ENCODE measurements at regions not wholly inside any gene's neighbourhood (a gene's known extent, or its start where the extent isn't known, plus 50 kb on each side); places are given as distances from the start of the nearest gene placed in this dataset.

GRCh38 chr2:53561155-53561554, 206.4 kb upstream of the CHAC2 start:
- peaks cover 2% of the 10 kb centered on the region for H3K9me3 Mint-ChIP-seq
- no peaks in the 10 kb centered on the region for H3K4me1 Mint-ChIP-seq (ENCODE audit: low read depth)
- no peaks in the 10 kb centered on the region for H3K36me3 Mint-ChIP-seq (ENCODE audit: low read depth)
- ChIA-PET CTCF (interaction anchor here (0.9 kb wide), 1 partner anchor 12 kb away, joined by 3 read pairs; no protein-coding TSS in a partner anchor), POLR2A (no interaction called here)
- TF ChIP-seq CTCF (IDR thresholded peaks at IDR 0.05) = no peak
- no peak for DNase-seq
- H3K27me3 Mint-ChIP-seq = peaks cover 1% of the 10 kb centered on the region
- intact Hi-C loops (cut with micrococcal nuclease) = no loop called here
- no peak for ATAC-seq
- no peak overlapping the region for H3K27ac Mint-ChIP-seq
- H3K4me3 Mint-ChIP-seq = no peak overlapping the region

- no peak for ATAC-seq
- CTCF ChIA-PET = no interaction called here
- POLR2A ChIA-PET = no interaction called here
Measured at GRCh38 chr2:53559302-53559966, 208.2 kb upstream of the CHAC2 start.

GRCh38 chr2:53558867-53559266, 208.7 kb upstream of the CHAC2 start:
- Mint-ChIP-seq H3K4me1 (ENCODE audit: low read depth) (no peaks in the 10 kb centered on the region), H3K9me3 (peaks cover 2% of the 10 kb centered on the region)

More at GRCh38 chr2:53559302-53559966, 208.2 kb upstream of the CHAC2 start:
- H3K27ac Mint-ChIP-seq = no peak overlapping the region
- peaks cover 2% of the 10 kb centered on the region for H3K9me3 Mint-ChIP-seq
- H3K27me3 Mint-ChIP-seq = peaks cover 1% of the 10 kb centered on the region
- no peaks in the 10 kb centered on the region for H3K36me3 Mint-ChIP-seq (ENCODE audit: low read depth)
- intact Hi-C loops (cut with micrococcal nuclease) = no loop called here
- TF ChIP-seq CTCF (IDR thresholded peaks at IDR 0.05) = no peak
- H3K4me1 Mint-ChIP-seq (ENCODE audit: low read depth) = no peaks in the 10 kb centered on the region
- no peak overlapping the region for H3K4me3 Mint-ChIP-seq
- DNase-seq = peak; percentile 4

GRCh38 chr2:53549497-53549896, 218.1 kb upstream of the CHAC2 start:
- no peak overlapping the region for H3K27ac Mint-ChIP-seq
- intact Hi-C loops (cut with micrococcal nuclease) = no loop called here
- TF ChIP-seq CTCF (IDR thresholded peaks at IDR 0.05) = no peak
- no peaks in the 10 kb centered on the region for H3K4me1 Mint-ChIP-seq (ENCODE audit: low read depth)
- H3K4me3 Mint-ChIP-seq = no peak overlapping the region
- H3K36me3 Mint-ChIP-seq (ENCODE audit: low read depth) = no peaks in the 10 kb centered on the region
- H3K27me3 Mint-ChIP-seq = no peaks in the 10 kb centered on the region
- DNase-seq (no peak), ATAC-seq (no peak)
- H3K9me3 Mint-ChIP-seq = peaks cover 4% of the 10 kb centered on the region
- POLR2A ChIA-PET = no interaction called here
- CTCF ChIA-PET = no interaction called here

More at GRCh38 chr2:53558867-53559266, 208.7 kb upstream of the CHAC2 start:
- no peak overlapping the region for H3K4me3 Mint-ChIP-seq
- DNase-seq = no peak
- no peak for ATAC-seq
- no peak overlapping the region for H3K27ac Mint-ChIP-seq
- H3K36me3 Mint-ChIP-seq (ENCODE audit: low read depth) = no peaks in the 10 kb centered on the region
- peaks cover 1% of the 10 kb centered on the region for H3K27me3 Mint-ChIP-seq
- ChIA-PET CTCF (no interaction called here), POLR2A (no interaction called here)
- intact Hi-C loops (cut with micrococcal nuclease) = no loop called here
- TF ChIP-seq CTCF (IDR thresholded peaks at IDR 0.05) = no peak

- Mint-ChIP-seq H3K4me3 (no peak overlapping the region), H3K36me3 (ENCODE audit: low read depth) (no peaks in the 10 kb centered on the region), H3K27me3 (no peaks in the 10 kb centered on the region)
Measured at GRCh38 chr2:53545604-53546003, 222.0 kb upstream of the CHAC2 start.

More at GRCh38 chr2:53545604-53546003, 222.0 kb upstream of the CHAC2 start:
- DNase-seq = no peak
- intact Hi-C loops (cut with micrococcal nuclease) = no loop called here
- no peaks in the 10 kb centered on the region for H3K4me1 Mint-ChIP-seq (ENCODE audit: low read depth)
- ChIA-PET CTCF (no interaction called here), POLR2A (no interaction called here)
- TF ChIP-seq CTCF (IDR thresholded peaks at IDR 0.05) = no peak
- peaks cover 4% of the 10 kb centered on the region for H3K9me3 Mint-ChIP-seq
- no peak overlapping the region for H3K27ac Mint-ChIP-seq
- ATAC-seq = no peak
